ENCODE measurements at regions not wholly inside any gene's neighbourhood (a gene's known extent, or its start where the extent isn't known, plus 50 kb on each side); places are given as distances from the start of the nearest gene placed in this dataset.
"Not testable (repeated sequence)": the region's sequence is repeated elsewhere in the genome, so short reads cannot be mapped to it uniquely, and the experiment has no call there.

DNA sequence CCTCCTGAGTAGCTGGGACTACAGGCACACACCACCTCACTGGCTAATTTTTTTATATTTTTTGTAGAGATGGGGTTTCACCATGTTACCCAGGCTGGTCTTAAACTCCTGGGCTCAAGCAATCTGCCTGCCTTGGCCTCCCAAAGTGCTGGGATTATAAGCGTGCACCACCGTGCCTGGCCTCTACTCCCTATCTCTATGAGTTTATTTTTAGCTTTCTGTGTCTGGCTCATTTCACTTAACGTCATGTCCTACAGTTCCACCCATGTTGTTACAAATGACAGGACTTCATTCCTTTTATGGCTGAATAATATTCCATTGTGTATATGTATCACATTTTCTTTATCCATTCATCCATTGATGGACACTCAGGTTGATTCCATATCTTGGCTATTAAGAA lies 164.2 kb upstream of the ZNF648 start:
- not testable (repeated sequence) for DNase-seq

DNA sequence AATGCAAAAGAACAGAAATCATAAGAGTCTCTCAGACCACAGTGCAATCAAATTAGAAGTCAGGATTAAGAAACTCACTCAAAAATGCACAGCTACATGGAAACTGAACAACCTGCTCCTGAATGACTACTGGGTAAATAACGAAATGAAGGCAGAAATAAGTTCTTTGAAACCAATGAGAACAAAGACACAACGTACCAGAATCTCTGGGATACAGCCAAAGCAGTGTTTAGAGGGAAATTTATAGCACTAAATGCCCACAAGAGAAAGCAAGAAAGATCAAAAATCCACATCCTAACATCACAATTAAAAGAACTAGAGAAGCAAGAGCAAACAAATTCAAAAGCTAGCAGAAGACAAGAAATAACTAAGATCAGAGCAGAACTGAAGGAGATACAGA lies 160.5 kb upstream of the ZNF648 start:
- not testable (repeated sequence) for DNase-seq

- DNase-seq, result not testable (repeated sequence)
Observed at GRCh38 chr1:182221367-182221766, 159.9 kb upstream of the ZNF648 start.

GRCh38 chr1:182217967-182218366 lies 156.5 kb upstream of the ZNF648 start:
- peak; percentile 20 for DNase-seq

DNA sequence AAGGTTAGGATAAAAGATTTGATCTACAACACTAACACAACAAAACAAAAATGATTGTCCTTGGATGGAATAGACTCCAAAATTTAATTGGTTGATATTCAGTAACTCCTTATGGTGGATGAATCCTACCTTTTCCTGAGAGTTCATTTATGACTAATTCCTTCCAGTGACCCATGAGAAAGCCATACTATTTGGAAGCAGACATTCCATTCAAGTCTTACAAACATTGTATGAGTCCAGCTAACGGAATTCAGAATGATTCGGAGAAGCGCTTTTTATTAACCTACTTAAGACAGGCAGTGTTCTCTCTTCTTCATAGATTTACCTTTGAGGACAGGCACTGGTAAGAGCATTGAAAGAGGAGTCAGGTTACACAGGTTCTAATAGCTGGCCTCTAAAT lies 155.6 kb upstream of the ZNF648 start:
- DNase-seq, result peak; percentile 70

- DNase-seq, result peak; percentile 52
Observed at GRCh38 chr1:182215764-182216163, 154.3 kb upstream of the ZNF648 start.

- DNase-seq, result no peak
Observed at GRCh38 chr1:182213163-182213562, 151.7 kb upstream of the ZNF648 start.

GRCh38 chr1:182211386-182211785 lies 149.9 kb upstream of the ZNF648 start:
- no peak for DNase-seq

- no peak for DNase-seq
Observed at GRCh38 chr1:182210417-182210816, 148.9 kb upstream of the ZNF648 start.

DNA sequence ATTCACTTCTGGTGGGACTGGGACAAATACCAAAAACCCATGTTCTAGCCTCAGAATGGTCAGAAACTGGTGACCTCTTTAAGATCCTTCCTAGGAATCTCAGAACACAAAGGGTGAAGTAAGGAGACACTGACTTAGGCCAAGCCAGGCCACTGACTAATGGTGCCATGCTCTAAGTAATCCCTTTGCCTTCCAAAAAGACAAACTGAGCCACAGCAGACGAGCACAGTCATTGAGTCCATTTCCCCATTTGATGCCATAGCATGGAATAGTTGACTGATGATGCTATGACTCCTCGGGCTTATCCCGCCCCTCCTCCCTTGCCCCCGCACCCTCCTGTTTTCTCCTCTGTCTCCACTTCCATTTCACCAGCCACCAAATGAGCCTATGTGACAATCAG lies 145.8 kb upstream of the ZNF648 start:
- DNase-seq, result no peak

GRCh38 chr1:182206626-182207239 lies 145.2 kb upstream of the ZNF648 start:
- DNase-seq, result no peak

DNA sequence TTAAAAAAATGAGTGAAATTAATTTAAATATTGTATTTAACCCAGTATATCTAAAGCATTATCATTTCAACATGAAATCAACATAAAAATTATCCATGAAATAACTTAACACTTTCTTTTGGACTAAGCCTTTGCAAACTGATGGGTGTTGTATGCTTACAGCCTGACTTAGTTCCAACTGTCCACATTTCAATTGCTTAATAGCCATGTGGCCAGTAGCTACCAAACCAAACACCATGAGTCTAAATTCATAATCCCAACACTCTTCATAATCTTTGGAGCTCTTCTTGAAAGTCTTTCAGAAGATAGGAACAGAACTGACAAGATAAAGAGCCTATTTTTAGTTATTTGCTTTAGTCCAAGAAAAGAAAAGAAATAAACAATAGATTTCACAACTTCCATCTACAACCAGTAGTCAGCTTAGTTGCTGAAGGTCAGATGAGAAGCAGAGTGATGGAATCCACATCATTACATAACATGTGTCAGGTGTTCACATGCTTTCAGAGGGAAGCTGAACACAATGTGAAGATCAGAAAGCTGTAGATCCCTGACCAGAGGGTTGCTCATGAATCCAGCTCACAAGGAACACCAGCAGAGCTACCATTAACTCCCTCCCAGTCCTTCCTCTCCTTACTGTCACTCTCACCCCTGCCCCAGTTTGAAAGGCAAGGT lies 144.0 kb upstream of the ZNF648 start:
- DNase-seq, result no peak

GRCh38 chr1:182203191-182203875 lies 141.8 kb upstream of the ZNF648 start:
- no peak for DNase-seq

DNA sequence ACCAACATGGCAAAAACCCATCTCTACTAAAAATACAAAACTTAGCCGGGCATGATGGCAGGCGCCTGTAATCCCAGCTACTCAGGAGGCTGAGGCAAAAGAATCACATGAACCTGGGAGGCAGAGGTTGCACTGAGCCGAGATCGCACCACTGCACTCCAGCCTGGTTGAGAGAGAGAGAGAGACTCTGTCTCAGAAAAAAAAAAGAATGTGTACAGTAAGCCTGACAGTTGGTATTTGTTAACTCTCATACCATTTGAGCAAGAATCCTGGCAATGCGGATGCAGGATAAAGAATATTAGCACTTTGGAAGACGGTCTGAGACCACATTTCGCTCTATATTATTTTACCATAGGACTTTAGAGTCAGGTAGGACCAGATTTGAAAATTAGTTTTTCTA lies 140.0 kb upstream of the ZNF648 start:
- DNase-seq, result not testable (repeated sequence)

- no peak for DNase-seq
Observed at GRCh38 chr1:182200025-182200812, 138.7 kb upstream of the ZNF648 start.

DNA sequence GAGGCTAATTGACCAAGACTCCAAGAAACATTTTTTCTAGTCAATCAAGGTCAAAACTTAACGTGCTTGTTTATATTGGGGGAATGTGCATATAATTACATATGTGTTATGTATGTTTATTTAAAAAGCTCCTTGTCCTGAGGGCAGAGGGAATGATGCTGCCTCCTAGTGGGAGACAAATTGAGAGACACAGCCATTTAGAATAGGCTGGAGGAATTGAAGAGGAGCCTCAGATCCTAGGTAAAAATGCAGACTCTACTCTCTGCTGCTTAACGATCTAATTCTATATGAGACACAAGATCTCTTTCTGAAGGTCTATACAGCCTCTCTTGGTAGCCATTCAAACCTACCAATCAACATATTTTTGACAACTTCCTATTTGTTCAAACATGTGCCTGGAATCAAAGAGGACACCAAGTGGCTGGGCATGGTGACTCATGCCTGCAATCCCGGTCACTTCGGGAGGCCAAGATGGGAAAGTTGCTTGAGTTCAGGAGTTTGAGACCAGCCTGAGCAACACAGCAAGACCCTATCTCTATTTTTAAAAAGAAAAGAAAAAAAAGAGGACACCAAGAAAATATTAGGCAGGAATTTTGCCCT lies 136.6 kb upstream of the ZNF648 start:
- no peak for DNase-seq

DNA sequence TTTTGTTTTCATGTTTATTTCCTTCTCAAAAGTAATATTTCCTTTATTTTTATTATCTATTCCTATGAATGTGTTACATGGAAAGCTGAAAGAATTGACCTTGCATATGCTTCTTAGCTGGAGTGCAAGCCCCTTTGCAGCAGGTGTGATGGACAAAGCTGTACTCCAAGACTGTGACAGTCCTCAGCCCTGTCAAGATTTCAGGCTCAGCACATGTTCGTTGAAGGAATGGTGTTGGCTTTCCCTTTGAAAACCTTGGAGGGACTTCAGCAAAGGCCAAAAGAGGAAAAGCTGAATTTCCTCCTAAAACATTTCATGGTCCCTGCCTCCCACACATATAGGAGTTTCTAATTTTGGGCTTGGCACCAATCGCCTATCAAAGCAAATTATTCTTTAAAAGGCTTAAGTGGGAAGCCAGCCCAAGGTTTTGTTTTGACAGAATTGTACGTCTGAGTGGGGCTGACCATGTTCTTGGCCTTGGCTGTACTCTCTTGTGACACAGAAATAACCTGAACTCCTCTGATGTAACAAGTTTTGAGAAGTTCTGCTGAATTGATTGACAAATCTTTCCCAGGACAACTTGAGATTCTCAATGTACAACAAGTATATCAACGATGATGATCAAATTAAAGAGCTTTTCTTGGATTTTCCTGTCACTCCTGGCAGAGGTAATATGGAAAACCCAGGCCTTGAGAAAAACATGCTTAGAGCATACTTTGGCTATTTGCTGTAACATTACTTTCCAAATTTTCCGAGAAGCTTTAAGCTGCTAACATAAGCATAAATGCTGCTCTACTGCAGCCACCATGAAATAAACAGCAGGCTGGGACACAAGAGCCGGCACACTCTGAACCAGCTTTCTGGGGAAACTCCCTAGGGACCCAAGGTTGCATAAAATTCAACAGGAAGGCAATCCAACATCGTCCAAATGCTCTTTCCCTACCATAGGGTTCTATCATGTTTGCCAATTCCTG lies 135.7 kb upstream of the ZNF648 start:
- DNase-seq, result no peak

GRCh38 chr1:182195733-182196132 lies 134.2 kb upstream of the ZNF648 start:
- no peak for DNase-seq

GRCh38 chr1:182193908-182194550 lies 132.5 kb upstream of the ZNF648 start:
- no peak for DNase-seq

DNA sequence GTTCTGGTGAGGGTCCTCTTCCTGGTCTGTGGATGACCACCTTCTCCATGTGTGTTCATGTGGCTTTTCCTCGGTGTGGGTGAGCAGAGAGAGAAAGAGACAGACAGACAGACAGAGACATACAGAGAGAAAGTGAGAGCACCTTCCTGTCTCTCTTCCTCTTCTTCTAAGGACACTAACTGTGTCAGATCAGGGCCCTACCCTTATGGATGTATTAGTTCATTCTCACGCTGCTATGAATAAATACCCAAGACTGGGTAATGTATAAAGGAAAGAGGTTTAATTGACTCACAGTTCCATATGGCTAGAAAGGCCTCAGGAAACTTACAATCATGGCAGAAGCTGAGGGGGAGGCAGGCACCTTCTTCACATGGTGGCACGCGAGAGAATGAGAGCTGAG lies 131.5 kb upstream of the ZNF648 start:
- no peak for DNase-seq

DNA sequence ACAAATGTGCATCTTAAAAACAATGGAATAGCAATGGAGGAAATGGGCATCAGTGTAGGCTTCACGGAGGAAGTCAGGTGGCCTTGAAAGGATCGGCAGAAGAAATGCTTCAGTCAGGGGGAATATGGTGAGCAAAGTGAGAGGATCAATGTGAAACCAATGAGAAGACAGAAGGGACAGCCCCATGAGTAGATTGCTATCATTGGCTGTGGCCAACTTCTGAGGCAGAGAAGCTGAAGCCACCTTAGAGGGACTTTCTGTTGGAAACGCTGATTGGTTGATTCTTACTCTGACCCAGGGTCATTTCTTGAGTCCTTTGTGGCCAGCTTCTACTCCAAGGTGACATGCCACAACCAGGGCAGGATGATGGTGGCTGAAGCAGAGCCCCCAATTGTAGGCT lies 130.7 kb upstream of the ZNF648 start:
- no peak for DNase-seq
